GM21576 (cell line): ENCODE measurements at regions not wholly inside any gene's neighbourhood (a gene's known extent, or its start where the extent isn't known, plus 50 kb on each side); places are given as distances from the start of the nearest gene placed in this dataset.

Experiments used
- ATAC-seq: cut with Tn5 transposase; IDR thresholded peaks from one replicate; pipeline ENCODE4 v1.9.1; 2021; ENCODE audit warnings: mild to moderate bottlenecking, moderate library complexity; ENCODE audit not compliant: unreplicated experiment

DNA sequence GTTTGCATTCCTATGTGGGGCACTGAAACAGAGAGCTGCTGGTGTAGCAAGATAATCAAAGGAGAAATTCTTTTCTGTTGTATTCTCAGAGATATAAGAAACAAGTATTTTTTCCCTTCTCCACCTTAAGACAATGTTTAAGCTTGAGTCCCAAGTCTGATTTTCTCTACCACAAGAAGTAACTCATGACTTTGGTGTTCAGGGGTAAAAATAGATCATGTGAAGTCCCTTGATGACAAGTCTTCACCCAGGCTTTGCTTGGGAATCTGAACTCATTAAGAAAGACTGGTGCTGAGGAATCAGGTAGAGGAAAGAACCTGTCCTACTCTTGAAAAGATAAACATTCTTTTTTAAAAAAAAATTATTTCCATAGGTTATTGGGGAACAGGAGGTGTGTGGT, 205.6 kb downstream of the ALDH8A1 start:
- no peak for ATAC-seq

GRCh38 chr6:134741200-134741536, 208.7 kb downstream of the ALDH8A1 start:
- ATAC-seq = no peak

GRCh38 chr6:134740473-134741199, 209.3 kb downstream of the ALDH8A1 start:
- no peak for ATAC-seq

DNA sequence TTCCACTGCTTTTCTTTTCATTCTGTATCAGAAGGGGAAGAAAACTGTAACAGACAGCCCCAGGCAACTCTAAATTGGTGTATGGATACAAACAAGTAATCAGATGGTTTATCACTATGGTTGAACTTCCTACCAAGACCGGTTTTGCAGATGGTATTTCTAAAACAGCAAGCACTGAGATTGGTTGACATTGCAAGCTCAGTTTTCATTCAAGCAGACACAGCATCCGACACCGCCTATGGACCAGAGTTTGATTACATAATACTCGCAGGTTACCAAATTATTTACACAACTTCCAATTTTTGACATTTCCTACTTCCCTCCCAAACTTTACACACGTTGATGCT, 209.9 kb downstream of the ALDH8A1 start:
- no peak for ATAC-seq

DNA sequence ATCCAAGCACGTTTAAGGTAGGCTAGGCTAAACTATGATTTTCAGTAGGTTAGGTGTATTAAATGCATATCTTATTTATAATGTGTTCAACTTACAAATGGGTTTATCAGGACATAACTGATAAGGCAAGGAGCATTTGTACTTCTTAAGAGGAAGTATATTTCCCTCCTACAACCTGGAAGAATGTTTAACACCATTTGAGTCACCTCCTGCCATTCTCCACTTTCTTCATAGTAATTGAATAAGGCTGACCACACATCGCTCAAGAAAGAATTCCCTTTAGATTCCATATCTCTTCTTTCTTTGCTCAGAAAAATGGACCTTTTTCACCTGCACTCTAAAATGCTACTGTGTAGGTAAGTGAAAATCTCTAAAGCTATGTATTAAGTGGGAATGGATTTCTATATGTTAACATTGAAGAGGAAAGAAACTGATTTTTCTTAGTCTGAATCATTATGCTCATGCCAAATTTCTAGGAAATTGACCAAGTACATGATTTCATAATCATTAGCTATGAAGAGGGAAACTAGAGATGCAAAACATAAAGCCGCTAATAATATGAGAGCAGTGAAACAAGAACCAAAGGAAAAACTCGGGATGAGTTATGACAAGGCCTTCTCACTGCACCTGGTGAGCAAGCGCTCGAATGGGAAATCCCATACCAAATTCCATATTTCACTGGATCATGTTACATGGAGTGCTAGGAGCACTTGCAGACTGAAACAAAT, 210.4 kb downstream of the ALDH8A1 start:
- ATAC-seq = no peak

GRCh38 chr6:134738211-134738885, 211.6 kb downstream of the ALDH8A1 start:
- ATAC-seq = no peak

GRCh38 chr6:134735461-134735860, 214.4 kb downstream of the ALDH8A1 start:
- ATAC-seq = no peak

GRCh38 chr6:134734312-134734869, 215.5 kb downstream of the ALDH8A1 start:
- ATAC-seq = no peak

- ATAC-seq = no peak
Observed at GRCh38 chr6:134733801-134734200, 216.1 kb downstream of the ALDH8A1 start.

DNA sequence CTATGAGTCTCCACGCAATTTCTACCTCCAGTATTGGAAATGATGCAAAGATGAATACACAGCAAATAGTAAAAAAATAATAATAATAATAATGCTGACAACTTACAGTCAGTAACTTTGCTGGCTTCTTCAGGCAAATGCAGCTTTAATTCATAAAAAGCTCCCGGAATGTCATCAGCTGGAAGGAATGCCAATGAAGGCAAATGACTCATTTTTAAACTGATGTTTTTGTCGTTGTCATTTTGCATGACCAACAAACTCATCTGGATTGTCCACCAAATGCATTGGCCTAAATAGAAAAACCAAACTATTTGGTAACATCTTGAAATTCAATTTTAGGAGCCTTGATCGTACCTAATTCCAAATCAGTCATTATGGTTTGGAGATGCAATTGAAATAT, 217.1 kb downstream of the ALDH8A1 start:
- no peak for ATAC-seq

- no peak for ATAC-seq
Observed at GRCh38 chr6:134731615-134732014, 218.3 kb downstream of the ALDH8A1 start.

DNA sequence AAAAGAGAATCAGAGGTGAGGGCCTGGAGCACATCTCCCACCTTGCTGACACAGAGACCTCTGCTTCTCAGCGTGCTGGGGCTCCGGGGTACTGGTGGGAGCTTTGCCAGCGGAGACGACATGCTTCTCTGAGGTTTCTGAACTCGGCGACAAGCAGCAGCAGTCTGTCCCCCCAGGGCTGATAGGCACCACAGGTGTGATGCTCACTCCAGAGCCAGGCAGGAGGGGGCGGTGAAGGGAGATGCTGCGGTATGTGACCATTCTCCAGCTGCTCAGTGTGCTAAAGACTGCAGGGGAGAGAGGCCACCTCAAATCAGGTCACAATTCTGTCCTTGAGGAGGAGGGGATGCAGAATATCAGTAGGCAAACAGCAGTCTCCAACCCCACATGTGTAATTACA, 219.9 kb downstream of the ALDH8A1 start:
- ATAC-seq = no peak

GRCh38 chr6:134729561-134729960, 220.3 kb downstream of the ALDH8A1 start:
- ATAC-seq = no peak

- ATAC-seq = no peak
Observed at GRCh38 chr6:134727081-134727480, 222.8 kb downstream of the ALDH8A1 start.

DNA sequence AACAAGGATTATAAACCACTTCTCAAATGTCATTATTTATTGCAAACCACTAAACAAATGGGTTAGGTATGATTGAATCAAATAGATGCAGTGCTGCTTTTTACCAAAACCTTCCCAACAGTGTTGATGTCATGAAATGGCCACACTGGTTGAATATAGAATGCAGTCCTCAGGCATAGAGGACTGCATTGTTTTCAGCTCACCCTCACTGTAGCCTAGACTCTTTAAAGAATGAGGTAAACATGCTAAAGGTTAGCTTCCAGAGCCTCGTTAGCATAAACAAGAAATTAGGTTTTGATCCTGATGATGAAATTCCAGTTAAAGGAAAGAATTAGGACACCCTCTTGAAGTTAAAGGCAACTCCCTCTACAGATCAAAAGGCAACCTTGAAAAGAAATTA, 224.3 kb downstream of the ALDH8A1 start:
- no peak for ATAC-seq

- ATAC-seq = no peak
Observed at GRCh38 chr6:134724771-134725340, 225.0 kb downstream of the ALDH8A1 start.

DNA sequence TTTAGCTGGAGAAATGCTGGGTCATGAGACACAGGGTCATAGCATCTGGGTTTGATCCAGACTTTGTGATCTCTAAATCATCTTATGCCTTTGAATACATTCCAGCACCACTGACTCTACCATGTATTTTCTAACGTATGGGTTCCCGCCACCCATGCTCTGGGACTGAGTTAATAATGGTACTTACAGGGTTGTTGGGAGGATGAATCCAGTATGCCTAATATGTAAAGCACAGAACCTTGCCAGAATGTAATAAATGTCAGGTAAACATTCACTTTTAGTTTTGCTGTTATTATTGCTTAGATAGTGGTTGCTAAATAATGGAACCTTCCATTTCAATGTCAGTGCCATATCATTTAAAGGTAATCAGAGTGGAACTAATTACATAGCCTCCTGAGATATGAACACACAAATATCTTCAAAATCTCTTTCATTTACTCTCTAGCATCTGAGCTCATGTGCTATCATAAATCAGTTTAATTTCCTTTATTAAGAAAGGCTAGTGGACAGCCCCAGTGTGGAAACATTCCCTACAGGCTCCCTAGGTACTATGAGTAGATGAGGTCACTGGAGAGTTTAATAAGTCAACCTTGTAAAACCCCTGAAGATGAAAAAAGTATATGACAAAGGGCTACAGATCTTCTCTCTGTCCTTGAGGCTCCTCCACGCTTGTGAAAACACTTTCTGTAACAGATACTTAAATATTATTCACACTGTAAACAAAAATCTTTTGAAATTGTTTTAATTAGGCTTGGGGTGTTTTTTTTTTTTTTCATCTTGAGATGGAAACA, 226.6 kb downstream of the ALDH8A1 start:
- no peak for ATAC-seq

- no peak for ATAC-seq
Observed at GRCh38 chr6:134722200-134722870, 227.6 kb downstream of the ALDH8A1 start.

DNA sequence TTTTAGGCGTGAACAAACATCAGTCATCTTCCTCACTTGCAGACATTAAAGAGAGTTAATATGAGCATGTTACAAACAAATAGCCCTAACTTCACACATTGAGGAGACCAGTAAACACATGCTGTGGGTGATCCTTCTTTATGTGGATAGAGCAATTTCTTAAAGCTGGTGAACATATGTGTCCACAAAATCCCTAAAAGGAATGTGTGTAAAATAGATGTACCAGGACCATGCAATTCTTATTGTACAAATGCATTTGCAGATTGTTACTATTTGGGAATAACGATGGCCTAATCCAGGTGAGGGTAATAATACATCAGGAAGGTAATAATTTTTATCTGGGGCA, 228.9 kb downstream of the ALDH8A1 start:
- ATAC-seq = no peak

DNA sequence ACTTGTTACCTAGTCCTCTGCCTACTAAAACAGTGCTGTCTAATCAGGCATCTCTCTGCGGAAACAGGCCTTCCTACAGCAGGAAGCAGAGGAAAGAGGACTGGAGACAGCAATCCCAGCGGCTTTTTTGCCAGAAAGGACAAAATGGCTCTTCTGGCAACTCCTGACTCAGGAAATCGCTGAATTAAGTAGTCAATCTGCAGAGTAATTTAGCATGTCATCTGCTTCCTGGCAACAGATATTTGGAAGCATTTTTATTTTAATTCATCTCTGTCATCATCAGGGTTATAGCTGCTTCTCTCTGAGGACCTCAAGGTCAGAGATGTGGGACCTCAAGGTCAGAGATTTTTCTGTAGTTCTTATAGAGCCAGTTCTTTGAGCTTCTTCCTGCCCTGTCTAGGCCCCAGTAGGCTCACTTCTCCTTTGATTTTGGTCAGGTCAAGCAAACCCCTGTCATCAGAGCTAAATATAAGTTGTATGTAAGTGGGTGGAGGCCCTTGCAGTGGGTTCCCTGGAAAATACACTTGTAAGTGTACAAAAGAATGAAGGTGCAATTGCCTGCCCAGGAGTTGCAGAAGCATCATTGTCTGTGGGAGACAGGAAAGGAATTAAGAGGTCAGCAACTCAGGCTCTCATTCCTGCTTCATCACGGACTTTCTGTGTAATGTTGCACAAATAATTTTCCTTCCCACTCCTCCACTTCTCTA, 229.4 kb downstream of the ALDH8A1 start:
- no peak for ATAC-seq
